ENCODE measurements at regions not wholly inside any gene's neighbourhood (a gene's known extent, or its start where the extent isn't known, plus 50 kb on each side); places are given as distances from the start of the nearest gene placed in this dataset.

GRCh38 chr12:95418142-95418541 lies 55.8 kb upstream of the METAP2 start:
- no peaks in the 10 kb centered on the region for H3K9me3 ChIP-seq
- peaks cover 0 to under 1% of the 10 kb centered on the region in 2 donors for H3K4me1 ChIP-seq
- no peak for DNase-seq
- H3K4me3 ChIP-seq (replicated peaks in 1 of 3): no peak overlapping the region
- WGBS, 2 donors: 76 to 82% methylated on average over 2 of the region's 2 CpGs
- H3K36me3 ChIP-seq: no peaks in the 10 kb centered on the region
- H3K27me3 ChIP-seq: no peaks in the 10 kb centered on the region
- no peak for TF ChIP-seq POLR2A (IDR thresholded peaks at IDR 0.05)
- TF ChIP-seq CTCF (IDR thresholded peaks at IDR 0.05): no peak
- no peak overlapping the region for H3K27ac ChIP-seq
- intact Hi-C loops (cut with DNase I): no loop called here
